CD4-positive, alpha-beta T cell treated with Interleukin-4 for 1 hour (primary cell): ENCODE measurements at regions not wholly inside any gene's neighbourhood (a gene's known extent, or its start where the extent isn't known, plus 50 kb on each side); places are given as distances from the start of the nearest gene placed in this dataset.

Experiments used
- DNase-seq, 2 donors: peaks; one replicate each; pipeline ENCODE4 v3.0.0-alpha.2; 2020 to 2022

- DNase-seq = no peak
These were observed 120.6 kb downstream of the CD47 start for GRCh38 chr3:107969994-107970819.

DNA sequence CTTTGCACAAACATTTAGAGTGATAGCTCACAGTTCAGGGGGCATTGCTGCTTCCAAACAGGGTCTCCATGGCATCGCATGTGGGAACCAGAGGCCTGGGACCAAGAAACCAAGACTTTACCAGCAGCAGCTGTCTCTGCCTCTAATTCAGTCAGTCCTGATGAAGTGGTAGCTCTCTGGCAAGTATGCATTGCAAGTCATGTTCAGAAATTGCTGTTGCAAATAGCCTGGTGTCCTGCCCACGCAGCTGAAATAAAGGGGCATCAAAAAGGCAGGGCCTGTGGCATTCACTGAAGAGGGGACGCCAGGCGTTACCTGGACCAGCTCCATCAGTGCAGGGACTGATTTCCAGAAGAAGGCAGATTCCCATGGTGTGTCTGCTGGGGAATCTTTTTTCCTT is 121.3 kb downstream of the CD47 start:
- no peak for DNase-seq

GRCh38 chr3:107966276-107966675 is 124.6 kb downstream of the CD47 start:
- DNase-seq = no peak

- DNase-seq = no peak
These were observed 125.6 kb downstream of the CD47 start for GRCh38 chr3:107965136-107965655.

- DNase-seq = no peak
These were observed 127.2 kb downstream of the CD47 start for GRCh38 chr3:107963581-107963980.

GRCh38 chr3:107962946-107963345 is 127.9 kb downstream of the CD47 start:
- no peak for DNase-seq

DNA sequence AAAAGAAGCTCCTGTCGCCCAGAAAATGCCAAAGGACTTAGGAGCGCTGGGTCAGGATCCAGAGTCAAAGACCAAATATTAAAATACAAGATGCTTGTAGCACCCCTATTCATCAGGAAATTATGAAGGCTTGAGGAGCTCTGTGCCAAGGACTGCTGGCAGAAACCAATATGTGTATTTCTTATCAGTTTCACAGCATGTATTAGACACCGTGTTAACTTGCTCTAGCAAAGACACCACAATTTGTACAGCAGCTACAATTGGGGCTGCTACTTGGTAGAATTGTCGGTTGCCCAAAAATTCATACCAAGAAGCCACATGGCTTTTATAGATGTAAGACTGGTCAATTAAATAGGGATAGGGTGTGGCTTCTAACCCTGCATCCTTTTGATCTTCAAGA is 128.8 kb downstream of the CD47 start:
- DNase-seq = no peak

DNA sequence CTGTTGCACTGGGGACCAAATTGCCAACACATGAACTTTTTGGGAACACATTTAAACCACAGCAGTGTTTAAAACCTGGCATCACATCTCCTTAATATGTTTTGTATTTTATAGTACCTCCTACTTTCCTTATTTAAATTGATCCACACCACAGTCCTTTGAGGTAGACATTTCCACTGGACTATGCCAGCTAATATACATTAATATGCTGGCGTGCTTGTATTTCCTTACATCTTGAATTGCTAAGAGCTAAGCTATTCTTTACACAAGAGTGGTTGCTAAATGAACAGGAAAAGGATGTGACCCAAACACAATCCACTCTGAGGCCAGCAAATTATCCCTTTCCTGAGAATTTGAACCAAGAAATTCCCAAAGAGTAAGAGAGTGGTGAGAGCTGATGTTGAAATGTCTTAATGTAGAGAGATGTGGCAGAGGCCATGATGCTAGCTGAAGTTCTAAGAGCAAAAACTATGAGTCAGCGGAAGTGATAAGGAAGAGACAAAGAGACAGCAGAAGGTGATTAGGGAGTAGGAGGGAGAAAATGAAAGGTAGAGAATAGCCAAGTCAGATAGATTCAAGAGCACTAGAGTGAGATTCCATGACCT is 131.2 kb downstream of the CD47 start:
- no peak for DNase-seq

DNA sequence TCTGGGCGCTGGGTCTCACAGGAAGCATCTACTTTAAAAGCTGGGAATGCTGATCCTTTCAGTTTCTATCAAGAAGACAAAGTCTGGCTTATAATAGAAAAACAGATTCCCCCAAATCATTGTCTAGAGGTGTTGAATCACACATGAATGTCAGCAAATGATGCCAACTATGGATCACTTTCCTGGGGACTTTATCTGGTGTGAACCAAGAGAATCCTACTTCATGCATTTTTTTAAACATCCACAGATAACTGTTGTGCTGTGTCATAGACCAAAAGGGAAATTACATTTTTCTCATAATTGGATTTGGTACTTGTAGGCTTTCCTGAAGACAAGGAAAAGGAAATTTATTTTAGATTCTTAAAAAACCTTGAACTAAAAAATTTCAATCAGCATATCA is 132.7 kb downstream of the CD47 start:
- no peak for DNase-seq

- DNase-seq = no peak
These were observed 133.6 kb downstream of the CD47 start for GRCh38 chr3:107956991-107957900.

- peak in 1 of 2 donors; percentile 16 for DNase-seq
These were observed 136.0 kb downstream of the CD47 start for GRCh38 chr3:107954845-107955244.

- no peak for DNase-seq
These were observed 137.1 kb downstream of the CD47 start for GRCh38 chr3:107953722-107954121.

- DNase-seq = no peak
These were observed 139.7 kb downstream of the CD47 start for GRCh38 chr3:107951126-107951525.

DNA sequence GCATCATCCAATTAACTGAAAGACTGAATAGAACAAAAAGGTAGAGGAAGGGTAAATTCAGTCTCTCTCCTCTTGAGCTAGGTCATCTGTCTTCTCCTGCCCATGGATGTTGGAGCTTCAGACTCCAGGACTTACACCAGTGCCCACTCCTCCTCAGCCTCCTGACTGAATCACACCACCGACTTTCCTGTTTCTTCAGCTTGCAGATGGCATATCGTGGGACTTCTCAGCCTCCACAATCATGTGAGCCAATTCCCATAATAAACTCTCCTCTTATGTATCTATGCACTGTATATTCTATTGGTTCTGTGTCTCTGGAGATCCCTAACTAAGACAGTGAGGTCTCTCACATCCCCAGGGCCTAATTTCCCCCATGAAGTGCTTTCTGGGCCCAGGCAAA is 140.4 kb downstream of the CD47 start:
- DNase-seq = no peak

DNA sequence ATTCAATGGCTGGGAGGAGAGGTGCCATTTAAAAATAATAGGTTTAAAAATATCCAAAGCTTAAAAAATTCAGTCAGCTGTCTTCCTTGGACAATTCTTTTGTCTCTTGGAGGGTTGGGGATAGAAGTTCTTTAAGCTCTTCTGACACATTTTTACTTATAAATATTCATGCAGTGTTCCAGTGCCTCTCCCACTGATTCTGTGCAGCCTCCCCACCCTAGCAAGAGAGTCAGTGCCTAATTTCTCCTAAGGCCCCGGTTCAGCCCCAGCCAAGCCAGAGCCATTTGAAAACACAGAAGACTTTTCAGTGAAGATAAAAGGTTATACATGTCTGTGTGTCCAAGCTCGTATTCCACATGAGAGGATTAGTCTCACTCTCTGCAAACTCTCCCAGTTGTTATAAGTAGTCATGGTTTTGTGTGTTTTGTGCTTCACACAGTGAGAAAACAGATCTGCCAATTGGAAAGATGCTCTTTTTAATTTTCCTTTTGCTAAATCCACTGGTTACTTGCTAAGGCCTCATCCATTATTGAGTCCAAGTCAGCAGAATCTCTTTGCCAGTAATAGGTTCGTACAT is 141.3 kb downstream of the CD47 start:
- DNase-seq = no peak

DNA sequence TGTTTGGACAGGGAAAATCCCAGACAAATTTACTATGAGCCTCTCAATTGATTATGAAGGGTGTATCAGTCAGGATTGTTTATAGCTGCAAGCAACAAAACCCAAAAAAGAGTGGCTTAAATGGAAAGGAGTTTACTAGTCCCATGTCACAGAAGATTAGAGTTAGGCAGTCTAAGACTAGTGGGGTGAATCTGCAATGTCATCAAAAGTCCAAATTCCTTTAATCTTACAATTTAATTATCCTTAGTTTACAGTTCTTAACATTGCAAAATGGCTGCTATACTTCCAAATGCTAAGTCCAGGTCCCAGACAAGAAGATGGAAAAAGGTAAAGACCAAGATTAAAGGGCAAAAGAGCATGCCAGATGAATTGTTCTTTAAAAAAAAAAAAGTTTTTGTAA is 143.6 kb downstream of the CD47 start:
- no peak for DNase-seq

GRCh38 chr3:107946700-107947099 is 144.1 kb downstream of the CD47 start:
- DNase-seq = no peak

GRCh38 chr3:107945417-107946094 is 145.3 kb downstream of the CD47 start:
- DNase-seq = no peak

- no peak for DNase-seq
These were observed 146.9 kb downstream of the CD47 start for GRCh38 chr3:107943786-107944523.

GRCh38 chr3:107942951-107943749 is 147.7 kb downstream of the CD47 start:
- DNase-seq = no peak

DNA sequence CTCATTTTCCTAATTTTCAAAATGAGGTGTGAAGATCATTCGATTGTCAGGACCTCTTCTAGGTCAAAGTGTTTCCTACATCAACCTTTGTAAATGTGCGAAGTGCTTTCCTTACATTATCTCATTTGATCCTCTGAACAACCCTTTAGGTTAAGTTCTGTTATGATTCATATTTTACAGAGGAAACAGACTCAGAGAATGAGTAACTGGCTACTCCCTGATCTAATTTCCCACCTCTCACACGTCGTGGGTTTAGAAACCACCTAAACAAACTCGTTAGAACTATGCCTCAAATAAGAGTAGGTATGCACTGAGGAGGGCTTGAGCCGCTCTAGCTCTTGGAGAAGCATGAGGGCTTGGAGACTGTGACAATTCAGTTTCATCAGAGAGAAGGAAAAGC is 148.6 kb downstream of the CD47 start:
- peak in 1 of 2 donors; percentile 17 for DNase-seq
